Peyer's patch (tissue), 4 donors: ENCODE measurements at regions not wholly inside any gene's neighbourhood (a gene's known extent, or its start where the extent isn't known, plus 50 kb on each side); places are given as distances from the start of the nearest gene placed in this dataset.

Source experiments
- DNase-seq, 3 donors: peaks; one replicate each; pipeline ENCODE4 v3.0.0-alpha.2; 2017 to 2019
- H3K27ac ChIP-seq, 4 donors: fragments of 200-600 bp; sonication (generic); one replicate each; pipeline ENCODE4 v1.5.1; 2016 to 2019
- H3K27me3 ChIP-seq, 2 donors: fragments of 200-600 bp; sonication (generic); one replicate each; pipeline ENCODE4 v1.5.1; 2019
- H3K36me3 ChIP-seq, 3 donors: fragments of 200-600 bp; sonication (generic); one replicate each; pipeline ENCODE4 v1.5.1; 2016 to 2019
- H3K4me1 ChIP-seq, 4 donors: fragments of 200-600 bp; sonication (generic); one replicate each; pipeline ENCODE4 v1.5.1; 2016 to 2019
- H3K4me3 ChIP-seq, 4 donors: fragments of 200-600 bp; sonication (generic); 1 replicate in 3 of 4; 2 replicates in 1 of 4; pipeline ENCODE4 v1.5.1; 2016 to 2019; ENCODE audit warnings: mild to moderate bottlenecking in 1 of 4
- H3K9me3 ChIP-seq, 4 donors: fragments of 200-600 bp; sonication (generic); one replicate each; pipeline ENCODE4 v1.5.1; 2016 to 2019; ENCODE audit warnings: mild to moderate bottlenecking in 1 of 4
- POLR2A ChIP-seq, 2 donors: fragments of 450-650 bp; IDR thresholded peaks; one replicate each; pipeline ENCODE4 v1.5.1; 2017; ENCODE audit warnings: antibody characterized with exemption in 2 of 2, mild to moderate bottlenecking in 2 of 2, moderate library complexity in 2 of 2
- TF ChIP-seq, protein P1 (sequence below), 6 experiments: fragments of 450-650 bp in 4 of 6; fragments of 200-600 bp in 2 of 6; sonication (generic) in 1 of 6; IDR thresholded peaks; one replicate each; pipeline ENCODE4 v1.5.1; 2017 to 2019; ENCODE audit warnings: antibody characterized with exemption in 6 of 6, mild to moderate bottlenecking in 3 of 6, moderate library complexity in 1 of 6

DNA sequence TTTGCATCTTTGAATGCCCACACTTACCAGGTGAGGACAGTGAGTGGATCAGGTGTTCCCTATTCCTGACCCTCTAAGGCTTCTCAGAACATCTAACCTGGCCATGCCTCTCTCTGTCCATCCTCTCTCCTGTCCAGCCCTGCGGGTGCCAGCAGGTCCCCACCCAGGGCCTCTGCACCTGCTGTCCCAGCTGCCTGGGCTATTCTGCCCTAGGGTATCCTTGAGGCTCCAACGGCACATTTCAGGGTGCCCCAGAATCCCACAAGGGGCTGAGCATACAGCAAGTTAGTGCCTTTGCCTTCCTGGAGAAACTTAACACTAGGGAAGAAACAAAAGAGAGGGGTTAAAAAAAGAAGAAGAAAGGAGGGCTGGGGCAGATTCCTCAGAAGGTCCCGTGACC, 107.4 kb downstream of the UNCX start:
- H3K4me3 ChIP-seq: no peak overlapping the region
- TF ChIP-seq, protein P1, sequence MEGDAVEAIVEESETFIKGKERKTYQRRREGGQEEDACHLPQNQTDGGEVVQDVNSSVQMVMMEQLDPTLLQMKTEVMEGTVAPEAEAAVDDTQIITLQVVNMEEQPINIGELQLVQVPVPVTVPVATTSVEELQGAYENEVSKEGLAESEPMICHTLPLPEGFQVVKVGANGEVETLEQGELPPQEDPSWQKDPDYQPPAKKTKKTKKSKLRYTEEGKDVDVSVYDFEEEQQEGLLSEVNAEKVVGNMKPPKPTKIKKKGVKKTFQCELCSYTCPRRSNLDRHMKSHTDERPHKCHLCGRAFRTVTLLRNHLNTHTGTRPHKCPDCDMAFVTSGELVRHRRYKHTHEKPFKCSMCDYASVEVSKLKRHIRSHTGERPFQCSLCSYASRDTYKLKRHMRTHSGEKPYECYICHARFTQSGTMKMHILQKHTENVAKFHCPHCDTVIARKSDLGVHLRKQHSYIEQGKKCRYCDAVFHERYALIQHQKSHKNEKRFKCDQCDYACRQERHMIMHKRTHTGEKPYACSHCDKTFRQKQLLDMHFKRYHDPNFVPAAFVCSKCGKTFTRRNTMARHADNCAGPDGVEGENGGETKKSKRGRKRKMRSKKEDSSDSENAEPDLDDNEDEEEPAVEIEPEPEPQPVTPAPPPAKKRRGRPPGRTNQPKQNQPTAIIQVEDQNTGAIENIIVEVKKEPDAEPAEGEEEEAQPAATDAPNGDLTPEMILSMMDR (IDR thresholded peaks at IDR 0.05): no peak
- TF ChIP-seq POLR2A (IDR thresholded peaks at IDR 0.05): no peak
- no peak overlapping the region for H3K27ac ChIP-seq
- no peaks in the 10 kb centered on the region for H3K4me1 ChIP-seq
- no peaks in the 10 kb centered on the region for H3K27me3 ChIP-seq
- no peaks in the 10 kb centered on the region for H3K36me3 ChIP-seq
- H3K9me3 ChIP-seq: peaks cover 0 to 4% (median 0%) of the 10 kb centered on the region in 4 donors
- DNase-seq: no peak

DNA sequence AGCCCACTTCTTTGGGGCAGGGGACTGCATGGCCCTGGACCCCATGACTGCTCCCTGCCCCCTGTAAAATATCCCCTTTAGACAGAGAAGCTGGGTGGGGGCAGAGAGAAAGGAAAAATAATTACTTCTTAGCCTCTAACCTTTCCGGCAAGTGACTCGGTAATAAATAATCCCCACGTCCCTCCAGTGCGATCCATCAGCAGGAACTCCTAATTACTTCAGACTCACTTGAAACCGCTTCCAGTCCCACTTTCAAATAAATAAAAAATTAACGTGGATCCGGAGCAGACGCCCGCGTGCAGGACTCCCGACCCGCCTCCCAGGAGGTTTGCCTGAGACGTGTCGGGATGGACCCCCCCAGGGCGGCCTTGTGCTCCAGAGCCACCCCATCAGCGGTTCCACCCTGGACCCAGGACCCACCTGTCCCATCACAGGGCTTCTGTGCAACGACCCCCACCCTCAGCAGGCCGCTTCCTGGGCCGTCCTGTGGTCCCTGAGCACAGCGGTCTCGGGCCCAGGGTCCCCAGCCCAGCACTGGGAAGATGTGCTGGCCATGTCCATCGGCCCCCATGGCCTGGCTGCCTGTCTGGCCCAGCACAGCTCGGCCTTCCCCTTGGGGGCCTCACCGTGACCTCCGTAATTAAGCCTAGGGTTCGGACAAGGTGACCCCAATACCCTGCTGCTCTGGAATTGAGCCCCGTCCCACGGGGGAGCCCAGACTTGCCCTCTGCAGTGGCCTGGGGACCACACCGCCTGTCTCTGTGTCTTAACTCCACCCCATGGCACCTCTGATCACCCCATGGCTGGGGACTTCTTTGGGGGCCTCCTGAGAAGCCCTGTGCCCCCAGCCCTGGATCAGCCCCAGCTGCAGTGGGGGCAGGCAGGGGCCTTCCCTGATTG, 108.0 kb downstream of the UNCX start:
- no peak for DNase-seq
- TF ChIP-seq, protein P1 (IDR thresholded peaks at IDR 0.05): no peak
- no peak for TF ChIP-seq POLR2A (IDR thresholded peaks at IDR 0.05)
- H3K27ac ChIP-seq: no peak overlapping the region
- H3K36me3 ChIP-seq: no peaks in the 10 kb centered on the region
- no peaks in the 10 kb centered on the region for H3K27me3 ChIP-seq
- H3K4me3 ChIP-seq: no peak overlapping the region
- peaks cover 0 to 4% (median 0%) of the 10 kb centered on the region in 4 donors for H3K9me3 ChIP-seq
- H3K4me1 ChIP-seq: no peaks in the 10 kb centered on the region

DNA sequence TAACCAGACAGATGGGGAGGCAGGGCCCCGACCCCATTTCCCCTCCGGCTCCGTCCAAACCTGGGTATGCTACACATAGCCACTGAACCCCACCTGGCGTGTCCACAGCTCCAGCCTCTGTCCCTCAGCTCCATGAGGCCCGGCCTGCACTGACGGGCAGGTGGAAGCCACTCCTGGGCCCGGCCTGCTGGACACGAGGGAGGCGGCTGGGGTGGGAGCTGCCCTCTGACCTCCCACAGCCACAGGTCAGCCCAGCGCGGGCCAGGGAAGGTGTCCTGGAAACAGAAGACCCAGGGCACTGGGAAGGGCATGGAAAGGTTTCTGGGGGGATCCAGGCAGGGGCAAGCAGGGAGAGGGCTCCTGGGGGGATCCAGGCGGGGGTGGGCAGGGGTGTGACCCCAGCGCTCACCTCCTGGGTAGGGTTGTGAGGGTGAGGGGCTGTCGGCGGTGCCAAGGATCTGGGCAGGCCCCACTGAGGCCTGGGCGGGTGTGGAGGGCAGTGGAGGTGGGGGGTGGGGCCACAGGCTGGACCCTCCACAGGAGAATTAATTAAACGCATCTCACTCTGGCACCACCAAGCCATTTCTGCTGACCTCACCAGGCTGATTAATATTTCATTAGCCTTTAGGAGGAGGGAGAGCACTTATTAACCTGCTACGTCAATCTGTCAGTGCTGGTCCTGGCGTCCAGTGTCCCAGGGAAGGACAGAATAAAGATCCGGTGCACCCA, 108.9 kb downstream of the UNCX start:
- Histone ChIP-seq H3K36me3 (no peaks in the 10 kb centered on the region), H3K9me3 (peaks cover 0 to 4% (median 0%) of the 10 kb centered on the region in 4 donors), H3K4me3 (no peak overlapping the region), H3K27ac (no peak overlapping the region), H3K4me1 (no peaks in the 10 kb centered on the region), H3K27me3 (no peaks in the 10 kb centered on the region)
- TF ChIP-seq, protein P1 (IDR thresholded peaks at IDR 0.05): no peak
- no peak for TF ChIP-seq POLR2A (IDR thresholded peaks at IDR 0.05)
- DNase-seq: no peak

DNA sequence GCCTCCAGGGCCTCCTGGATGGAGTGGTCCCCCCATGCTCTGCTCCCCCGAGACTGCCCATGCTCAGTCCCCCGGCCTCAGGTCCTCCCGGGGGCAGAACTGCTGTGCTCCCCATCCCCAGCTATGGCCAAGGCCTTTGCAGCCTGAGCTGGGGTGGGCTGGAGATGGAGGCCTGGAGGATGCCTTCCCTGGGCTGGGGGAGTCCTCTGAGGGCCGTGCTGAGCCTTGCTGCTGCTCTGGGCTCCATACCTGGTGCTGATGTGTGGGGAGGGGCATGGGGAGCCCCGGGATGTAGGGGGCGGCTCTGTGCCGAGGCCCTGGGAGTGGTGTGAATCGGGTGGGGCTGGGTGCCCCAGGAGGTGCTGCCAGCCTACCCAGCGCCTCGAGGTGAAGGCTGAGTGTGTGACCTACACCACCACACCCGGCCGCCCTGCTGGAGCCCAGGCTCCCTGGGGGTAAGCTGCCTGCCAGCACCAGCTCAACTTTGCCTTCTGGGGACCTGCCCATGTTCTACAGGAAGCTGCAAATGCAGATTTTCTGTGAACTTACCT, 109.5 kb downstream of the UNCX start:
- Histone ChIP-seq H3K9me3 (no peaks in the 10 kb centered on the region), H3K4me1 (no peaks in the 10 kb centered on the region), H3K36me3 (no peaks in the 10 kb centered on the region), H3K4me3 (no peak overlapping the region), H3K27me3 (no peaks in the 10 kb centered on the region), H3K27ac (no peak overlapping the region)
- no peak for TF ChIP-seq POLR2A (IDR thresholded peaks at IDR 0.05)
- TF ChIP-seq, protein P1 (IDR thresholded peaks at IDR 0.05): no peak
- DNase-seq: no peak

DNA sequence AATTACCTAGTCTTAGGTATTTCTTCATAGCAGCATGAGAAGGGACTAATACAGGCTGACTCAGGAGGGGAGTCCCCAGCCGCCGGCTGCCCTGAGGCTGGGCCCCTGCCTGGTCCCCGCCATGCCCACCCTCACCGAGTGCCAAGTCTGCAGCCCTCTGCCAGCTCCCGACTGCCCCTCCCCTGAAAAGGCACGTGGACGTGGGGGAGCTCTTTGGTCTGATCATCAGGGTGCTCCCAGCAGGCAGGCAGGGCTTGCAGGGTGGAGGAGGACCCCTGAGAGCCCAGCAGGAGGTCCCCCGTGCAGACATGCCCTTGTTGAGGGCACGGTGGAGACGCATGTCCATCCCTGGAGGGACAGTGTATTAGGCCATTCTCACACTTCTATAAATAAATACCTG, 110.9 kb downstream of the UNCX start:
- TF ChIP-seq POLR2A (IDR thresholded peaks at IDR 0.05): no peak
- TF ChIP-seq, protein P1 (IDR thresholded peaks at IDR 0.05): no peak
- Histone ChIP-seq H3K27me3 (no peaks in the 10 kb centered on the region), H3K9me3 (no peaks in the 10 kb centered on the region), H3K27ac (no peak overlapping the region), H3K4me1 (no peaks in the 10 kb centered on the region), H3K4me3 (no peak overlapping the region), H3K36me3 (no peaks in the 10 kb centered on the region)
- DNase-seq: no peak
